ENCODE measurements at regions not wholly inside any gene's neighbourhood (a gene's known extent, or its start where the extent isn't known, plus 50 kb on each side); places are given as distances from the start of the nearest gene placed in this dataset.

- no peaks in the 10 kb centered on the region for H4K20me1 ChIP-seq (ENCODE audit: insufficient read depth, low read length)
- 0 out of 5 replicates have a peak, but pooled peaks cover 0 to 2% of the 10 kb centered on the region in 2 experiments for H3K27me3 ChIP-seq (ENCODE audit: control insufficient read depth in 1 of 2, insufficient read depth in 2 of 2, low read length in 2 of 2)
- no TSS peak for BruUV-seq (replicated peaks)
- DNase-seq (ENCODE audit: low spot score) (no peak), FAIRE-seq (no peak), ATAC-seq (no peak)
- H3K9me3 ChIP-seq (ENCODE audit: low read length) = no peaks in the 10 kb centered on the region
- no peak overlapping the region for H3K4me2 ChIP-seq (ENCODE audit: low read depth, low read length)
- TF ChIP-seq TFE3 (CRISPR knock-in tag; IDR thresholded peaks at IDR 0.05) = no peak
- TF ChIP-seq CEBPG (CRISPR knock-in tag; IDR thresholded peaks at IDR 0.05) = no peak
- TF ChIP-seq RELA (CRISPR knock-in tag; IDR thresholded peaks at IDR 0.05) = no peak
- TF ChIP-seq PRDM10 (CRISPR knock-in tag; IDR thresholded peaks at IDR 0.05; ENCODE audit: low read depth) = no peak
- no peak for TF ChIP-seq ZNF572 (CRISPR knock-in tag; IDR thresholded peaks at IDR 0.05)
- no peak for TF ChIP-seq FUBP1 (CRISPR knock-in tag; IDR thresholded peaks at IDR 0.05; ENCODE audit: borderline replicate concordance)
- no peak for TF ChIP-seq STAT5B (CRISPR knock-in tag; IDR thresholded peaks at IDR 0.05)
- TF ChIP-seq ZGPAT (CRISPR knock-in tag; IDR thresholded peaks at IDR 0.05) = no peak
- in situ Hi-C loops (cut with HindIII; ENCODE audit: extremely low pct_ligation_motif_present, low pct_unique_long_range_greater_than_20kb) = no loop called here
- no peak overlapping the region for H3K9ac ChIP-seq (ENCODE audit: insufficient read depth, low read depth, low read length)
- intact Hi-C loops (cut with micrococcal nuclease; ENCODE audit: unreplicated experiment) = no loop called here
- no peaks in the 10 kb centered on the region for H3K4me1 ChIP-seq (ENCODE audit: insufficient read depth, low read length)
- no peaks in the 10 kb centered on the region for H3K79me2 ChIP-seq (ENCODE audit: insufficient read depth, low read length)
- POLR2A ChIA-PET = no interaction called here
- no peaks in the 10 kb centered on the region for H3K36me3 ChIP-seq (replicated peaks in 1 of 2; ENCODE audit: control insufficient read depth in 1 of 2, insufficient read depth in 2 of 2, low read length in 2 of 2)
- 5% methylated on average over 1 of the region's 1 CpG for WGBS (ENCODE audit: low lambda C conversion rate)
- no peak overlapping the region for H3K4me3 ChIP-seq (replicated peaks in 1 of 3; ENCODE audit: insufficient read depth in 1 of 3, low read depth in 2 of 3, low read length in 3 of 3)
- CTCF ChIA-PET (ENCODE audit: low intra/inter-chr PET ratio, low total read pairs) = no interaction called here
- no peak overlapping the region for H3K27ac ChIP-seq (ENCODE audit: extremely low read length, insufficient read depth, low read length)
- H2AFZ ChIP-seq (ENCODE audit: low read length) = no peak overlapping the region
These were observed 120.0 kb downstream of the LRIG2 start for GRCh38 chr1:113192980-113193379.
